Hematopoietic multipotent progenitor cell treated with erythropoietin and hydrocortisone succinate and interleukin-3 and kit ligand, for 15 days (in vitro differentiated cells): ENCODE measurements at regions not wholly inside any gene's neighbourhood (a gene's known extent, or its start where the extent isn't known, plus 50 kb on each side); places are given as distances from the start of the nearest gene placed in this dataset.

Experiments
- DNase-seq: peaks from one replicate; pipeline ENCODE4 v3.0.0-alpha.2; 2015; ENCODE audit warnings: low spot score

DNA sequence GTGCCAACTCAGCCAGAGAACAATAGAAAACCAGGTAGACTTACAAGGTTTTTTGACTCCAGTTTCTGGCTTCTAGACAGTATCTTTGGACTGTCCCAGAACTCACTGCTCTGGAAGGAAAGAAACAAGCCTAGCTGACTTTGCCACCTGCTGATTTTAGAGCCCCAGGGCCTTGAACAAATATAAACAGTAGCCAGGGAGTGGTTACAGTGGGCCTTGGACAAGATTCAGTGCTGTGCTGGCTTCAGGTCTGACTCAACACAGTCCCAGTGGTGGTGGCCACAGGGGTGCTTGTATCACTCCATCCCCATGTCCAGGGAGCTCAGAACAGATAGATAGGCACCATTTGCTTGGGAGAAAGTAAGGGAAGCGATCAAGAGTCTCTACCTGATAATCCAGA lies 694.1 kb upstream of the ADGRL3 start:
- DNase-seq: no peak

DNA sequence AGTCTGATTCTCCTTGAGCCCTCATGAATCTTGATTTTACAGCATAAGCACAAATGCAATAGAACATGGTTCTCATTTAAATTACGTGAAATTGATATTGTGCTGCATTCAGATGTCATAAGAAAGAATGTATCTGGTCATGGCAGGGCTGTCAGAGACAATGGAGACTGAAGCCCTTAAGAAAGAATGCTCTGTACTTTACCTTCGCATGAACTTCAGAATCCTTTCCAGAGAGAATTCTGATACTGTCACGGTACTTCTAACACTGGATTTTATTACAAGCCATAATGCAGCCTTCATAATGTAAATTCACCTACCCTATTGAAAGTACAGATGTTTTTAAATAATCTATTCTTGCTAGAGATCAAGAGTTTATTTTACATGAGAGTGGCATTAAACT lies 677.9 kb upstream of the ADGRL3 start:
- DNase-seq: no peak

DNA sequence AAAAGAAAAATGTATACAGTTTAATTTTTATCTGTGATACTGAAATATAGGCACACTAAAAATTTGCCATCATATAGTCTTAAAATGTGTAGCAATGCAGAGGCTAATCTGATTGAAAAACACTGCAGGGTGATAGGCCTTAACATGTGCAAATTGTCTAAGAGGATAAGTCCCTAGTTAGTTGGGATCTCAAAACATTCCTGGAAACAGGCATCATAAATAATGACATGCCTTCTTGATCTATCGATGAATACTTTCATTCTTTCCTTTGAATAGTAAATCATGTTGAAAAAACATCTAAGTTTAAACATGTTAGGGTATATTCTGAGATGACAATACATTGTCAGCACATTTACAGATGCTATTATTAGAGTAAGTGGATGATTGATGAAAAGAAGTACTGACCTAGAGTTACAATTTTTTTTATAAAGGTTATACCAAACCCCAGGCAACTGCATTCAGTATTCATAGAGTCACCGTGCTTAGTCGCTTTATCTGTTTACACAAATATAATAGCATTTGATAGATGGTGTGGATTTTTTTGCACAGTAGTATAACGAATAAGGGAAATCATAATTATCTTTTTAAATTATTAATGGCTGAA lies 668.2 kb upstream of the ADGRL3 start:
- no peak for DNase-seq

DNA sequence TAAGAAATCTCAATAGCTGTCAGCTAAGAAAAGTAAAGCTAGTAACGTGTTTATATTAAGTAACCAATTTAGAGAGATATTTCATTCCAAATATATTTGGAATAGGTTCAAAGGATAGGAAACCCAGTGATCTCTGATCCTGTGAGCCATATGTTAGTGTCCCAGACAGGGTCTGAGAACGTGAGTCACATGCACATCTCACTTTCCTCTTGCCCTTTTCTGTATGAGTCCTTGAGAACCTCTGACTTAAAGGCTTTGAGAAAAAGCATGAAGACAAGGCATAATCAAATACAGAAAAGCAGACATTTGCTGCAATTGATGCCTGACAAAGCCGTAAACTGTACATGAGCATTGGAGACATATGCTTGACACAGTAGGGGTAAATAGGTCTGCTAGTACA lies 655.1 kb upstream of the ADGRL3 start:
- DNase-seq: no peak

DNA sequence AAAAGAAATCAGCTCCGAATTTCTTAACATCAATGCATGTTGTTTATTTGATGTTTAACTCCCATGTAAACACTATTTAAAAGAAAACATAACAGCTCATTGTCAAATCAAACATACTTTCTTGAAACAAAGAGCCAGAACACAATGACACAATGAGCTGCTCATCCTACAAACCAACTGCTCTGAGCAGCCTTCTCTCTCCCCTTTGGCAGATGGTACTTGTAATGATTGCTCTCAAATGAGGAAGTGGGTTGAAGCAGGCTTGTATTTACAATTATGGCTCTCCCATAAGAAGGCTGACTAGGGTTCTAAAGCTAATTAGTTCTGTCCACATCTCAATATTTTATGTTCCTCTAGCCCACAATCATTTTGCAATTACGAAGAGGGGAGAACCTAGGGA lies 637.8 kb upstream of the ADGRL3 start:
- no peak for DNase-seq

DNA sequence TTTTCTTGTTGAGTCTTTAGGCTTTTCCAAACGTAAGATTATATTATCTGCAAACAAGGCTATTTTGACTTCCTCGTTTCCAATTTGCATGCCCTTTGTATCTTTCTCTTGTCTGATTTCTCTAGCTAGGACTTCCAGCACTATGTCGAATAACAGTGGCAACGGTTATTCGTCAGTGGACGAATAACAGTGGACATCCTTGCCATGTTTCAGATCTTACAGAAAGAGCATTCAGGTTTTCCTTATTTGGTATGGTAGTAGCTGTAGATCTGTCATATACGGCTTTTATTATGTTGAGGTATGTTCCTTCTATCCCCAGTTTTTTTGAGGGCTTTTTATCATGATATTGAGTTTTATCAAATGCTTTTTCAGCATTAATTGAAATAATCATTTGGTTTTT lies 634.6 kb upstream of the ADGRL3 start:
- no peak for DNase-seq

DNA sequence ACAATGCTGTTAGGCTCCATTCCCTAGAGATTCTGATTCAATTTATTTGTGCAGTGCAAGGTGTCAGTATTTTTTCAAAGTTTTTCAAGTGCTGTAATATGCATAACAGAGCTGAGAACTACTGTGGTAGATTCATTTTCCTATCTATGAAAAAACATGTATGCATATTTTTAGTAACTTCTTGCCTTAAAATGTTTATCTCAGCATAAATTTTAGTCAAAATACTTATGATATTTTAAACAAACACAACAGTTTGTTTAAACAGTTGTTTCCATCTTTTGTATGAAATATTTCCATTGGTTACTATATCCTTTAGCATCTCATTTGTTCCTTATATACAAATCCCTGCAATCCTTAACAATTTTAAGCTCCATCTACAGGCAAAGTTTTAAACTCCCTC lies 624.8 kb upstream of the ADGRL3 start:
- no peak for DNase-seq

DNA sequence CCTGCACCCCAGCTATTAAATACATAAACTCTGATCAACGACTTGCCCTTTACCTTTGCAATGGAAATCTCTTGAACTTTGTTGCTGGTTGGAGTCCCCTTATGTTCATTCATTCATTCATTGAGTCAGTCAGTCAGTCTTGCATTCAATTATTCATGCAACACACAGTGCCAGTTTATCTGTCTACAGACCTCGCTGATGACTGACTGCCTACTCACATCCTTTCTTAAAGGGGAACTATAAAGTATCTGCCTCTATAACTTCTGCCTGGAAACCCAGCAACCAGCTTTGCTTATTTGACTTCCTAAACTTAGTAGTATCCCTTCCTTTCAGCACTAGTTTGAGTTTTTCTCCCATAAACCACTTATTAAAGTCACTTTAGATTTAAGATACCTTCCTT lies 620.8 kb upstream of the ADGRL3 start:
- DNase-seq: no peak

DNA sequence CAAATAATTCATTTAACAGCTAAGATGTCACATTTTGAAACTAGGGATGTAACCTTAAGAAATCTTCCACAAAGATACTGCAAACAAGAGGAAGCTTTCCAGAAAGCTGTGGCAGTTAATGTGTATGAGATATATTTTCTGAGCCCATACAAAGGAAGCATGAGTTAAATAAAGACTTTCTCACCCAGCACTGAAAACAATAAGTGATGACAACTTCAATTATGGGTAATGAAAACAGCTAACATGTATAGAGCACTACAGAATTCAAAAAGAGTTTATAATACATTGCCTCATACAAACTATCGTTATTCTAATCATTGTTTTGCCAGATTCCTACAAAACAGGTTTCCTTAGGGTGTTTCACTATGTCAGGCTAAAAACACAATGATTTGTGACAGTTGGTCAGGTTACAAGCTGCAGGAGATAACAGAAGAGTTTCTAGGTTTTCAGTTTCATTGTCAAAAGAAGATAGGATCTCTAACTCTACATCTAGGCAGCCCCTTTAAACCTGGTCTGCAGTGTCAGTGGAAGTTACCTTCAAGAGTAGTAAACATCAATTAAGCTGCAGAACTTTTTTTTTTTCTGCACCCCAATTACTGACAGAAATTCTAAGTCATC lies 618.1 kb upstream of the ADGRL3 start:
- DNase-seq: no peak

DNA sequence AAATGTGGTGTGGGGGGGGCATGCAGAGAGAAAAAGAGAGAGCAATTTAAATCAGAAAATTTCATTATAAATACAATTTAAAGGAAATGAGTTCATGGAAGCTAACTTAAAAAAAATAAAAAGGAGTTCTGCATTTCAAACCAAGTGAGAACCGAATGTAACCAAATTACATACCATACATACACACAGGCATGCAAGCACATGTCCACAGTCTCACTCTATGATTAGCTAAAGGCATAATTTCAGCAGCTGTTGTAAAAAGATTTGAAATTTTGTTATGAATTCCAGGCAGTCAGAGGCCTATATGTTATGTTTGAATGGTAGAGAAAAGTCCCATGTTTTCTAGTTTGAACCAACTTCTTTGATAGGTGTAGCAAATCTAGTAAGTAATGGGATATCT lies 611.6 kb upstream of the ADGRL3 start:
- no peak for DNase-seq

DNA sequence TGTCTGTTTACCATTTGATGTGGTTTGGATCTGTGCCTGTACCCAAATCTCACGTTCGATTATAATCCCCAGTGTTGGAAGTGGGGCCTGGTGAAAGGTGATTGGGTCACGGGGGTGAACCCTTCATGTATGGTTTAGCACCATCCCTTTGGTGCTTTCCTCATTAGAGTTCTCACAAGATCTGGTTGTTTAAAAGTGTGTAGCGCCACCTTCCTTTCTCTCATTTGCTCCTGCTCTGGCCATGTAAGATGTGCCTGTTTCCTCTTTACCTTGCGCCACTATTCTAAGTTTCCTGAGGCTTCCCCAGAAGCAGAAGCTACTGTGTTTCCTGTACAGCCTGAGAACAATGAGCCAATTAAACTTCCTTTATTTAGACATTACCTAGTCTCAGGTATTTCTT lies 610.7 kb upstream of the ADGRL3 start:
- no peak for DNase-seq

DNA sequence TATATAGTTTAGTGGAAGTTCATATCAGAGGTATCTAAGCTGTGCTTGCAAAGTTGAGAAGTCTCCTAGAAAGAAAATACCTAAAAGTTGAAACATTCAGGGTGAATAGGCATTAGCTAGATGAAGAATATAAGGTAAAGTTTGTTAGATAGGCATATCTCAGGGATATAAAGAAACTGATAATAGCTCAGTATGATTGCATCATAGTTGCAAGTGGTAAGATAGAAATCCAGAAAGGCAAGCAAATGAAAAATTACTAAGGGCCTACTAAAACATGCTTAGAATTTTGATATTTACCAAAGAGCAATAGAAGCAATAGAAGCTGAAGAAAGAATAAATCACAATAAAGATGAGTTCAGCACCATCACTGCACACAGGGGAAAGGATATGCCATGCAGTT lies 610.0 kb upstream of the ADGRL3 start:
- DNase-seq: no peak

DNA sequence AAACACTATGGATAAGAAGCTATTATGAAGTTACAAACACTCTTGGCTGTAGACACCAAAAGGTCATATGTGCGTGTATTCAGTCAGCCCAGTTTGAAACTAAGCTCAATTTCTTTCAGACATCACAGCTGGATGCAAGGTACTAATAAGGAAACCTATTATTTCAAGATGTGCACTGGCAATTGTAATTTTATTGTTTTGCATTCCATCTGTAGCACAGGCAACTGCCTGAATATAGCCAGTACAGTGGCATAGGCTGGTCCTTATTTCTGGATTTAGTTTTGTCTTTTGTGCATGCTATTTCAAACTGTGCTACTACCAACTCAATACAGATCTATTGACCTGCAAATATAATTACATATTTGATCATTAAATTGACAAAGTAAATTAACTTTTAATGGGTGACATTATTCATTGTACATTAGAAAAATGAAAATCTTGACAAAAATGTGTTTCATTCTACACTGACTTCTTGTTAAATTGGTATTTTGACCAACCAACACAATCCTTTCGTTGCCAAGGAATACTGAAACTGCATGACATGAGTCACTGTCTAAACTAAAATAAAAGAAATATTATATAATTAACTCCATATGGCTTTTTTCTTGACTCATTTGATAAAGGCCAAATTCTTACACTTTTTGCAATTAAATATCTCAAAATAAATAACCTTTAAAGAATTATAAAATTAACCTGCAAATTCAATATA lies 594.3 kb upstream of the ADGRL3 start:
- no peak for DNase-seq

DNA sequence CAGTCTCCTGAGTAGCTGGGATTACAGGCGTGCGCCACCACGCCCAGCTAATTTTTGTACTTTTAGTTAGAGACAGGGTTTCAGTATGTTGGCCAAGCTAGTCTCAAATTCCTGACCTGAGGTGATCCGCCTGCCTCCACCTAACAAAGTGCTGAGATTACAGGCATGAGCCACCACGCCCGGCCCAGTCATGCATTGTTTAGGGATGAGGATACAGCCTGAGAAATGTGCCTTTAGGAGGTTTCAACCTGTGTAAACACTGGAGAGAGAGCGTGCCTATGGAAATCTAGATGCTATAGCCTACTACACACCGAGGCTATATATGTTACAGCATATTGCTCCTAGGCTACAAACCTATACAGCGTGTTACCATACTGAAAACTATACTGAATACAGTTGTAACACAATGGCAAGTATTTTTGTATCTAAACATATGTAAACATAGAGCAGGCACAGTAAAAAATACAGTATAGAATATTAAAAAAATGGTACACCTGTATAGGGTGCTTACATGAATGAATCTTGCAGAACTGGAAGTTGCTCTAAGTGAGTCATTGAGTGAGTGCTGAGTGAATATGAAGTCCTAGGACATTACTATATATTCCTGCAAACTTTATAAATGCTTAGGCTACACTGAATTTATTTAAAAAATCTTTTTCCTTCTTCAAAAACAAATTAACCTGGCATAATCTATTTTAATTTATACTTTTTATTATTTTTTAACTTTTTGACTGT lies 588.2 kb upstream of the ADGRL3 start:
- DNase-seq: no peak

DNA sequence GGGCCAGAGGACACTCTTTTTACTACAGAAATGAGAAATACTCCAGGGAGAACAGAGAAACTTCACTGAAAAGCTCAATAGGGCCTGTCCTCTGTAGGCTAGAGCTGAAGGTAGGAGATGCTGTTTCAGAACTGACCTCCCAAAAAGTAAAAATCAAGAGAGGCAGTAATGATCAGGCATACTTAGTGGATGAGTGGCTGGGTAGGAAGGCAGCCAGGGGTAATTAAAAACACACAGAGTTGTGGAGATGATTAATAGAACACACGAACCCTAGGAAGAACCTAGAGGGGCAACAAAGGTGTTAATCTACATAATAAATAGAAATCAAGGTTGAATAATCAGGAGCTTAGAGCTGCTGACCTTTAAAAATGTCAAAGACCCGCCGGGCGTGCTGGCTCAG lies 582.4 kb upstream of the ADGRL3 start:
- DNase-seq: no peak

DNA sequence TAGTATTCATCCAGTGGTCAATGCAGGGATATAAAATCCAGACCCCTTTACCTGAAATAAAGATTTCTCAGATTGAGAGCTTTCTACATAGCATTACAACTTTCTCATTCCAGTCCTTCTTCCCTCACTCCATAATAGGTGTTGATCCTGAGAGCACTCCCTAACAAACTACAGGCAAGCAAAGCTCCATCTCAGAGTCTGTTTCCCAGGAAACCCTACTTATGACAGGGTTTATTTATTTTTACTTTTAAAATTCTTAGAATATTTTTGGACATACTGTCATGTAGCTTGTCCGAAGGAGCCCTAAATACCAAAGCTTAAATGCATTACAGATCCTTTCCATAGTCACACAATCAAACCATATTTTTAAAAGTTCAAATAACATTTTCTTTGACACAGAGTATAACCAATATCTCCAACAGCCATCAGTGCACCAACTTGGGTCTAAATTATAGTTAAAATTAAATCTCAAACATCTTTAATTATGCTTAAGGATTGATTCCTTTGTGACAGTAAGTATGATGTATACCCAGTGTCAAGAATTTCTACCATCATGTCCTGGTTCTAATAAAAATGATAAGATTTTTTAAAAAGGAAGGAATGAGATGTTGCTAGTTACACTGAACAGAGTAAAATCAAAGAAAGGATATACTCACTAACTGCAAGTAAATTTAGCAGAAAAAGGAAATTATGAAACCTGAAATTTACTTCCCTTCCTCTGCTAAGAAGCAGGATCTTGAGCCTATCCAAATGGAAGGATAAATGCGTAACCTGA lies 580.4 kb upstream of the ADGRL3 start:
- no peak for DNase-seq

DNA sequence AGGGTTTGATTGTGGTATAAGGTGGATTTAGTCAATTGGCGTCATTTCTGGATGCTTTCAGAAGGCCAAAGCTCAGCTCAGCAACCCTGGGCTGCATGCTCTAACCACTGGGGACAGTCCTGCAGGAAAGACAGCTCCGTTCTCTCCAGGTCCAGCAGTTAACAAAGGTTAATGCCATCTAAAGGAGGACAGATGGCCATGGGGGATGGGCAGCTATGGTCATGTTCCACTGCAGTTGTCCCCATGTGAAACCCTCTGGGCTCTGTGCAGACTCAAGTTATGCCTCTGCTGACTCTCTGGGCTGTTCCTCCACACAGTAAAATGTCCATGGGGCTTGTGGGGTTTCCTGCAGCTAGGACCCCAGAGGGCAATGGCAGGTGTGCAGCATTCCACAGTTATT lies 562.1 kb upstream of the ADGRL3 start:
- no peak for DNase-seq

DNA sequence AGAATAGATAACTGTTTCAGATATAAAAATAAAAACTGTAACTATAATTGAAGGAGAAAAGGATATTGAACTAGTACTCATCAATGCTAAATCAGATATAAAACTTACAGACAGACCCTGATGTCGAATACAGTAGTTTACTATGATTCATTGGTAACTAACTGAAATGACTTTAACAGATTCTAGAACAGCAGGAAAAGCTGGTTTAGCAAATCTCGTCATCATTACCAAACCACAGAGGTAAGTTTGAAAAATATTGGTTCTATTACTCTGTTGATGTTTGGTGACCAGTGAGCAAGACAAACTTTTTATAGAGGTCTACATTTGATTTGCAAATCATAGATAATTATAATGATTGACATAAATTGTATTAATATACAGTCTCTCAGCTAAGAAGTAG lies 551.4 kb upstream of the ADGRL3 start:
- no peak for DNase-seq

DNA sequence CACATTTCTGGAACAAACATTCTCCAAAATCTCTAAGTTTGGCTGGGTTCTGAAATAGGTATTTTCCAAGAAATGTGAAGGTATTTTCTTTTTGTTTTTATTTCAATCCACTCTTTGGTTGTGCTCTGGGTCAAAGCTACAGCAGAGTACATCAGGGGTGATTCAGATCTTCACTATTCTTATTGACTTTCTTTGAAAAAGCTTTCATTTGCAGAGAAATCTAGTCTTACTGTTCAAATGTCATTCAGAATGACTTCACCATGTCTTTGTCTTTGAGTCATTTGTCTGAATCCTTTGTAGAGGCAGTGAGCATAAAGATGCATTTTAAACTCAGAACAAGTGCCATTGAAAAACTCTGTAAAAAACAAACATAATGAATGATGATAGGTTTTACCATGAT lies 547.2 kb upstream of the ADGRL3 start:
- DNase-seq: no peak

DNA sequence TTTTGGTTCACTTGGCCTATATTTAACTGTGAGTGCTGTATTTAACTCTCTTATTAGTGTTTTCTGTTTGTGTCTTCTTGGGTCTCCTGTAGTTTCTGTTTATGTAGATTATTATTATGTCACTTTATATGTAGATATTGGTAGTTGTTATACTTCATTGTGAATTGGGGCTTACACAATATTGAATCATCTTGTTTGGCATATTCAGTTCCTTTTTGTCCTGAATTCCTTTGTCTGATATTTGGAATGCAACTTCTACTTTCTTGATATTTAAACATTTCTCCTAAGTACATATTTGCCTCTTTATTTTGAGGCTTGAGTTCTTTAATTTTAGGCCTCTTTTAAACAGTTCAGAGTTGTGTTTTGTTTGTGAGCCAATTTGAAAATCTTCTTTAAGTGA lies 544.8 kb upstream of the ADGRL3 start:
- no peak for DNase-seq

DNA sequence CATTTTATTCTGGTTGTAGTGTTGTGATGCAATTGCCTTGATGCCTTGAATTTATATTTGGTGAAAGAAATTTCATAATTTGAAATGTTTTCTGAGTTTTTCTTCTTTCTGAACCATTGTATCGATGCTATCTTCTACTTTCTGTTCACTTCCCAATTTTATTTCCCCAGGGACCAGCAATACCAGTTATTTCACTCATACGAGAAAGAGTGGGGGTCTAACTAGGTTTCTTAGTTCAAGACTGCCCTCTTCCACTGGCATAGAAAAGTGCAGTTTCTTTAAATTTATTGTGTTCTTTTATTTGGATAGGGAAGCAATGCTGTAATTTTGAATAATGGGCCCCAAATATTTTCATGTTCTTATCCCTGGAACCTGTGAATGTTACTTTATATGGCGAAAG lies 544.0 kb upstream of the ADGRL3 start:
- no peak for DNase-seq

DNA sequence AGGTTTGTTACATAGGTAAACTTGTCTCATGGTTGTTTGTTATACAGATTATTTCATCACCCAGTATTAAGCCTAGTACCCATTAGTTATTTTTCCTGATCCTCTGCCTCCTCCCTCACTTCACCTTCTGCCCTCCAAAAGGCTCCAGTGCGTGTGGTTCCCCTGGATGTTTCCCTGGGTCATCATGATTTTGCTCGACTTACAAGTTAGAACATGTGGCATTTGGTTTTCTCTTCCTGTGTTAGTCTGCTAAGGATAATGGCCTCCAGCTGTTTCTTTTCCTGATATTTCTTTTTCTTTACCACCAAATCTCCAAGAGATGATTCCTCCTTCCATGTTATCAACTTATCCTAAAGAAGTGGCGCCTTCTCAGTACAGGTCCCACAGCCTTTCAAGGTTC lies 543.1 kb upstream of the ADGRL3 start:
- no peak for DNase-seq
